ENCODE measurements at regions not wholly inside any gene's neighbourhood (a gene's known extent, or its start where the extent isn't known, plus 50 kb on each side); places are given as distances from the start of the nearest gene placed in this dataset.

GRCh38 chr18:44186001-44186400 lies 494.7 kb upstream of the SETBP1 start:
- no peak for TF ChIP-seq CTCF (IDR thresholded peaks at IDR 0.05; ENCODE audit: insufficient read depth, low read length)
- no peak for DNase-seq (ENCODE audit: low read depth)
- H3K4me3 ChIP-seq (ENCODE audit: low read depth, low read length): no peak overlapping the region

- TF ChIP-seq CTCF (IDR thresholded peaks at IDR 0.05; ENCODE audit: insufficient read depth, low read length): no peak
- no peak for DNase-seq (ENCODE audit: low read depth)
- no peak overlapping the region for H3K4me3 ChIP-seq (ENCODE audit: low read depth, low read length)
Observed at GRCh38 chr18:44187090-44187489, 493.6 kb upstream of the SETBP1 start.

GRCh38 chr18:44195394-44196140 lies 485.1 kb upstream of the SETBP1 start:
- DNase-seq (ENCODE audit: low read depth): no peak
- H3K4me3 ChIP-seq (ENCODE audit: low read depth, low read length): no peak overlapping the region
- TF ChIP-seq CTCF (IDR thresholded peaks at IDR 0.05; ENCODE audit: insufficient read depth, low read length): no peak

GRCh38 chr18:44197832-44198611 lies 482.7 kb upstream of the SETBP1 start:
- TF ChIP-seq CTCF (IDR thresholded peaks at IDR 0.05; ENCODE audit: insufficient read depth, low read length): no peak
- no peak overlapping the region for H3K4me3 ChIP-seq (ENCODE audit: low read depth, low read length)
- DNase-seq (ENCODE audit: low read depth): no peak

- no peak for TF ChIP-seq CTCF (IDR thresholded peaks at IDR 0.05; ENCODE audit: insufficient read depth, low read length)
- no peak overlapping the region for H3K4me3 ChIP-seq (ENCODE audit: low read depth, low read length)
- DNase-seq (ENCODE audit: low read depth): no peak
Observed at GRCh38 chr18:44198612-44199284, 481.9 kb upstream of the SETBP1 start.

GRCh38 chr18:44213293-44213692 lies 467.4 kb upstream of the SETBP1 start:
- TF ChIP-seq CTCF (IDR thresholded peaks at IDR 0.05; ENCODE audit: insufficient read depth, low read length): no peak
- DNase-seq (ENCODE audit: low read depth): no peak

More at GRCh38 chr18:44213293-44213692, 467.4 kb upstream of the SETBP1 start:
- H3K4me3 ChIP-seq (ENCODE audit: low read depth, low read length): no peak overlapping the region

Data from fibroblast of the aortic adventitia (primary cell).